ENCODE measurements at regions not wholly inside any gene's neighbourhood (a gene's known extent, or its start where the extent isn't known, plus 50 kb on each side); places are given as distances from the start of the nearest gene placed in this dataset.

- TF ChIP-seq CTCF (IDR thresholded peaks at IDR 0.05; ENCODE audit: poor library complexity): no peak
- no peak for TF ChIP-seq EZH2phosphoT487 (IDR thresholded peaks at IDR 0.05; ENCODE audit: low read depth, severe bottlenecking, unreplicated experiment)
- TF ChIP-seq EZH2 (IDR thresholded peaks at IDR 0.05; ENCODE audit: borderline replicate concordance): no peak
Measured at GRCh38 chr15:96424674-96425073, 94.2 kb downstream of the NR2F2 start.
